ENCODE measurements at regions not wholly inside any gene's neighbourhood (a gene's known extent, or its start where the extent isn't known, plus 50 kb on each side); places are given as distances from the start of the nearest gene placed in this dataset.
"Not testable (repeated sequence)": the region's sequence is repeated elsewhere in the genome, so short reads cannot be mapped to it uniquely, and the experiment has no call there.

DNA sequence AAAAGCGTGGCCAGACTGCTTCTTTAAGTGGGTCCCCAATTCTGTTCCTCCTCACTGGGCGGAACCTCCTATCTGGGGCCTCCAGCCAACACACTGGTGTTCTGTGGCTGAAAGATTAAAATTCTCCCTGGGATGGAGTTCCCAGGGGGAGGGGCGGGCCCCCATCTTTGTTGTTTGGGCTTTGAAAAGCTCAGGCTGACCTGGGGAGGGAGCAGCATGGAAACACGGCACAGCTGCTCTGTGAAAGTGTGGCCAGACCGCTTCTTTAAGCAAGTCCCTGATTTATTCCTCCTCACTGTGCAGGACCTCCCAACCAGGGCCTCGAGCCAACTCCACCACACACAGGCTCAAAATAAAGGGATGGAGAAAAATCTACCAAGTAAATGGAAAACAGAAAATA lies 219.5 kb downstream of the TMEM47 start:
- DNase-seq (ENCODE audit: low spot score) = no peak
- in situ Hi-C loops (cut with HindIII; ENCODE audit: low sequenced_read_pairs) = no loop called here

DNA sequence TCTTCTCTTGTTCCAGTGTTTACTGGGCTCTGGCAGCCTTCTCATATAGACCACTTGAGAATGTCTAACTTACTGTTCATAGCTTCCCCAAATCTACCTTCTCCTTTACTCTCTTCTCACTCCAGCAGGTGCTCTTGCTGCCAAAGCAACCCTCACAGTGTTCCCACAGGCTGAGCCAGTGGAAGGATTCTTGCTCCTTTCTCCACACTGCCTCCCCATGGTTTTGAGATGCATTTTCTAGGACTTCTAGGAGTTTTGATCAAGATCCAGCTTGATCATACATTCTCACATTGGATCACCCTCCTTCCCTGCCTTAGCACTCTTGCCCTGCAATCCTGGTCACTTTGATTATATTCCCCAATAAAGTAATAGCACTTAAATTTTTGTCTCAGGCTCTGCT lies 230.8 kb downstream of the TMEM47 start:
- in situ Hi-C loops (cut with HindIII; ENCODE audit: low sequenced_read_pairs) = no loop called here
- DNase-seq (ENCODE audit: low spot score) = no peak

DNA sequence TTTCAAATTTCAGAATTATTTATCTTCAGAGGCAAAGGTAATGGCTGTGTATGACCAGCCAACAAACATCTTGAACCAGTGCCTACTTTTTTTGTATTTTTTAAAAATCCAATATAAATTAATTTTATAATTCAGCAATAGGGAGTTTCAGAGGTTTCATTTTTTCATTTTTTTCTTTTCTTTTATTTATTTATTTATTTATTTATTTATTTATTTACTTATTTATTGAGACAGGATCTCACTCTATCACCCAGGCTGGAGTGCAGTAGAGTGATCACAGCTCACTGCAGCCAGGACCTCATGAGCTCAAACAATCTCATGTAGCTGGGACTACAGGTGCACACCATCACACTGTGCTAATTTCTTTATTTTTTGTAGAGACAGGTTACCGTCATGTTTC lies 250.5 kb downstream of the TMEM47 start:
- in situ Hi-C loops (cut with HindIII; ENCODE audit: low sequenced_read_pairs) = no loop called here
- no peak for DNase-seq (ENCODE audit: low spot score)

DNA sequence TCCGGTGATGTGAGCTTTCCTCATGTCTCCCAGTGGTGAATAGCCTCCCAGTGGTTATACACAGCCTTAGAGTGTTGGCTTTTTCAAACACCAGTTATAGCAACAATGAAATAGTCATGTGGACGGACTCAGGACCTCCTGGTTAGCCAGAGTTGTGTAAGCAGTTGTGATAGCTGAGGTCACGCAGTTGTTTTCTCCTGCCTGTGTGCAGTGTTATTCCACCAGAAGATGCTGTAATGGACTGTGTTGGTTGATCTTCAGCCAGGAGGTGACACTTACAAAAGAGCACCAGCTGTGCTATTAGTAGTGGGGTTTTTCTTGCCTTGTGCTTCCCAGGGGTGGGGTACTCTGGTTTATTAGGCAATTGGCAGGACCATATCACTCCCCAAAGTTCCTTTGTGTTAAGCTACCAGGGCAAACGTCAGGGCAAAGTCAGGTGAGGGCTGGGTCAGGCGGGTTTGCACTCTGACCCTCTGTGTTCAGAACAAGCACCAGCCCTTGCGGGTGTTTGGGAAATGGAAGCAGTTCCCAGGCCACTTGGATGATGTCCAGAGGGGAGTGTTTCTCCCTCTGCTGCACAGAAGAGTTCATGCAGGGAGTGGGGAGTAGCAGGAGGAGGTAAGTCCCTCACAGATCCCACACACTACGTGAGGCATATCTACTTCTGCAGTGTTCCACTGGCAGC lies 252.6 kb downstream of the TMEM47 start:
- no peak for DNase-seq (ENCODE audit: low spot score)
- in situ Hi-C loops (cut with HindIII; ENCODE audit: low sequenced_read_pairs) = no loop called here

DNA sequence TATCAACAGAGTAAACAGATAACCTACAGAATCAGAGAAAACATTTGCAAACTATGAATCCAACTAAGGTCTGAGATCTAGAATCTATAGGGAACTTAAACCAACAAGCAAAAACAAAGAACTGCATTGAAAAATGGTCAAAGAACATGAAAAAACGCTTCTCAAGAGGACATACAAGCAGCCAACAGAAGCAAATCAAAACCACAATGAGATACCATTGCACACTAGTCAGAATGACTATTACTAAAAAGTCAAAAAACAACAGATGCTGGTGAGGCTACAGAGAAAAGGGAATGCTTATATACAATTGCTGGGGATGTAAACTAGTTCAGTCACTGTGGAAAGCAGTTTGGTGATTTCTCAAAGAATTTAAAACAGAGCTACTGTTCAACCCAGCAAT lies 255.7 kb downstream of the TMEM47 start:
- in situ Hi-C loops (cut with HindIII; ENCODE audit: low sequenced_read_pairs) = no loop called here
- no peak for DNase-seq (ENCODE audit: low spot score)

DNA sequence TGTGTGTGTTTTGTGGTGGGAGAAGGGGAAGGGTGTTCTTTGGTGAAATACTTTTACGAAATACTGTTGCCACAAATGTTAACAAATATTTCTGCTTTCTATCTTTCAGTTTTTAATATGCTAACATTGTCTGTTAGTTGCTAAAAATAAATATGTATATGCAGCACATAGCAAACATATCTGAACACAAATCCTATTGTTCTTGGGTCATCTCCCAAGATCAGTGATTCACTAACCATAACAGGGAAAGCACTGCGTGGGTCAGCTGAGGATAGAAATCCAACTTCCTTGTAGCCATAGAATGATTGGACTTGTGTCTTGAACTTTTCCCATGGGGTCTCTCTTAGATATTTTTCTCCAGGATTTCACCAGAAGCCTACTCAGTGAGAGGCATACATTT lies 250.3 kb upstream of the FAM47A start:
- in situ Hi-C loops (cut with HindIII; ENCODE audit: low sequenced_read_pairs) = no loop called here
- no peak for DNase-seq (ENCODE audit: low spot score)

DNA sequence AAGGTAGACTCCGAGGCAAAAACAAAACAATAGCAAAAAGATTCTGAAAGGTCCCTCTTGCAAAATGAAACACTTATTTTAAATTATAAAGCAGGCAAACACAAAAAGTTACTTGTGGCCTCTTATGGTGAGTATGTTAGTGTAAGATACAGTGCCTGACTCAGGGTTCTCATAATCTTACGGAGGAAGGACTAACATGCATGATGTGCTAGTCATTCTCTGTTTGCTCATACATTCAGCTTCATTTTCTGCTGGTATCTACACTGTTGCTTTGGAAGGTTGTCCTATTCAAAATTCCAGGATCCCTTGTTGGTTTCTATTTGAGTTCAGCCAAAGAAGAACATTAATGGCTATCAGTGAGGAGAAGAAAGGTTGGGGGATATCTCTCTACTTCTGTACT lies 249.1 kb upstream of the FAM47A start:
- in situ Hi-C loops (cut with HindIII; ENCODE audit: low sequenced_read_pairs) = no loop called here
- no peak for DNase-seq (ENCODE audit: low spot score)

DNA sequence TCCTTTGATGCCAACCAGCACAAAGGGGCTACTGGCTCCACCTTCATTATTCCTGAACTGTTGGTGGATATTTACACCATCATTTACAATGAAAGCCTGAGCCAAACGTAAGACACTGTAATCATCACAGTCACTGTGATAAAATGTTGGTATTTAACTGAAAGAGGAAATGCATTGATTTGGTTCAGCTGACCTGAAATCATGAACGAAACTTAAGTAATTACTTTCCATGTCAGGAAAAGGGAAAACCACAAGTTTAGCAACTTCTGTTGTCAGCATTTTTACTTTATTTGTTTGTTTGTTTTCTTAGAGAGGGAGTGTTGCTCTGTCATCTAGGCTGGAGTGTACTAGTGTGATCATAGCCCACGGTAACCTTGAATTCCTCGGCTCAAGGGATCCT lies 247.8 kb upstream of the FAM47A start:
- no peak for DNase-seq (ENCODE audit: low spot score)
- in situ Hi-C loops (cut with HindIII; ENCODE audit: low sequenced_read_pairs) = no loop called here

DNA sequence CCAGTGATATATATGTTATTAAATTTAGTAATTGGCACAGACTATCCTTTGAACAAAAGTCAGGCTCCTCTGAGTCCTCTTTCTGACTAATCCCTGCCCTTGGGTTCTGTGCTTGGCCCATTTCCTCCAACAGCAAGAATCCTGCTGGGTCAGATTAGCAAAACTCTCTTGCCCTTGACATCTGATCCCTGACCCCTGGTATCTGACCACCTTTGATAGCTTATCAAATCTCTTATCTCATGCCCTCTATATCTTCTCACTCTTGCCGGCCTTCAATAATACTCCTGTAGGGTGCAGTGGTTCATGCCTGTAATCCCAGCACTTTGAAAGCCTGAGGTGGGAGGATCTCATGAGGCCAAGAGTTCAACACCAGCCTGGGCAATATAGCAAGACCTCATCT lies 245.5 kb upstream of the FAM47A start:
- DNase-seq (ENCODE audit: low spot score) = no peak
- in situ Hi-C loops (cut with HindIII; ENCODE audit: low sequenced_read_pairs) = no loop called here

DNA sequence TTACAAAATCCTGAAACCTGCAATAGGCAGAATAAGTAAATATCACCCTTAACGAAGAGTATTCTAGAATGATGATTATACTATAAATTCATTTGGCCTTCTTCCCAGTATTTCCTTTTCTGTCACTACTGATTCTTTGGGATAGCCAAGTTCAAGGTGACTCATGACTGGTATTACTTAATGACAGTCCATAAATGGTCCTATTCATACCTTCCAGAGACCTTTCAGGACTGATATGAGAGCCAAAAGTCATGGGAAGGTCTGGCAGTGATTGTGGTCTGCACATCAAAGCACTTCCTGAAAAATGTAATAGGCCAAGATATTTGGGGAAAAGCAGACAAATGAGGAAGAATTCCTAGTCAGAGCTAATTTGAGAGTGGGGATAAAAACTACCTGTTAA lies 239.6 kb upstream of the FAM47A start:
- no peak for DNase-seq (ENCODE audit: low spot score)
- in situ Hi-C loops (cut with HindIII; ENCODE audit: low sequenced_read_pairs) = no loop called here

DNA sequence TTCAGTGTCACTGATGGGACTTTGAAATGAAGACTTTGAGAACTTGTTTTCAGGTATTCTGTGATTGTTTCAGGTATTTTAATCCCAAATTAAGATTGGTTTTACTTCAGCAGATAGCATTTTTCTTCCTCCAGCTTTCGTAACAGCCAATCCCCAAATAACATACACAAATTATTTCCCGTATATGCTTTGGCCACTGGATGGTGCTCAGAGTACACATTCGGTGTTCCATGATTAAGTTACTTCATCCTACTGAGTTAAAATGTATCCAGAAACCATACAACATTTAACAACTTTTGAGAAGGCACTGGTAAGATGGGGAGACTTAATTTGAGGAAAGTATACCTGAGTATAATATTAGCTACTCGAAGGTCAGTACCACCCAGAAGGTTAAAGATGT lies 233.4 kb upstream of the FAM47A start:
- in situ Hi-C loops (cut with HindIII; ENCODE audit: low sequenced_read_pairs) = no loop called here
- no peak for DNase-seq (ENCODE audit: low spot score)

DNA sequence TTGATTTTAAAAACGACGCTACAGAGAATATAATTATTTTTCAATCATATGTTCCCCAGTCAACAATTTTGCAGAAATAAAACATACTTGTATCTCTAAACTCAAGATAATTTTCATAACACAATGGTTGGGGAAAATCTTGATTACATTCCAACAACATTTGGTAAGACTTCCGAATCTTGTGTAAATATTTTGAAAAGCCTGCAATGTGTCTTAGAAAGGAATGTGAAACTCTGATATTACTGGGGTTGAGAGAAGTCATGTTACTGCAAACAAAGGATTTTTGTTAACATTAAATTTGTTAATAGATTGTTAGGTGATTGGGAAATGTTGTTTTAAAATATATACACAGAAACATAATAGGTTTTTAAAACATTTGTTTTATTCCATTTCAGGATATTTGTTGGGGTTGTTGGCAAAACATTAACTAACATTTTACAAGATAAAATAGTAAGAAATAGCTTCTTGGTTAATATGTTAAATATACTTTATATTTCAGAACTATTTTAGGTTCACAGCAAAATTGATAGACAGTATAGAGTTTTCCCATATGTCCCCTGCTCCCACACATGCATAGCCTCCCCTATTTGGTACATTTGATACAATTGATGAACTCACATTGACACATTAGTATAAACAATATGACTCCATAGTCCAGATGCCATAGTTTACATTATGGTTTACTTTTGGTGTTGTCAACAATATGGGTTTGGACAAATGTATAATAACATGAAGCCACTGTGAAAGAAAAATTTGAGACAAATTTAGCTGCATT lies 218.6 kb upstream of the FAM47A start:
- in situ Hi-C loops (cut with HindIII; ENCODE audit: low sequenced_read_pairs) = no loop called here

DNA sequence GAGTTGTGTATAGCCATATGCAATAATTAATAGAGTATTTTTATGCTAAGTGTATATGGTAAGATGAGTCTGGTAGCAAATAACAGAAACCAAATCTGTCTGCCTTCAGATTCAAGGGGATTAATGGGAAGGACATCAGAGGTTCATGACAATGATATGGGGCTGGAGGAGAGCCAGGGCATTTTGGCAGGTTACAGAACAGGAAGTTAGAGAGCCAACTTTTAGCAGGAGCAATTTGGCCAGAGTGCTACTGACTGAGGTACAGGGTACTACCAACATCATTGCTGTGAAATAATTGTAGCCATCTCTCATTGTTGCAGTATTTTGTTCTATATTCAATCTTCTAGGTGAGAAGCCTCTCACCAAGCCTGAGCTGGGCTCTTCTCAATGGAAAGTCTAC lies 210.9 kb upstream of the FAM47A start:
- in situ Hi-C loops (cut with HindIII; ENCODE audit: low sequenced_read_pairs) = no loop called here

More for the DNA sequence above, 218.6 kb upstream of the FAM47A start:
- no peak for DNase-seq (ENCODE audit: low spot score)

DNA sequence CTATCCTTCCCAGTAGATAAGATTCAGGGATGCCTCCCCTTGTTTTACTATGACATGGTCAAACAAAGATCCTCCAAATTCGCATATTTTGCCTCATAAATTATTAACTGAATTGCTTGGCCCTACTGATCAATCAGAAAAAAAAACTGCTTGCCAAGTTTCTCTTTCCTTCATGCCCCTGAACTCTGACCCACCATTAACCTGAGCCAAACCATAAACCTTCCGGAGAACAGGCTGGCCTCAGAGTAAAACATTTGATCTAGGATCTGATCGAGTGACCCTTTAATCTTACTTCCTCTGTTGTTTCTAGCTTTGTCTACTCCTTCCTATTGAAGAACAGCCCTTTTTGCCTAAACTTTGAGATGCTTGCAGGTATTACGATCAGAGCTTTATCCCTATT lies 209.7 kb upstream of the FAM47A start:
- DNase-seq (ENCODE audit: low spot score) = no peak
- in situ Hi-C loops (cut with HindIII; ENCODE audit: low sequenced_read_pairs) = no loop called here

More for the DNA sequence above, 210.9 kb upstream of the FAM47A start:
- DNase-seq (ENCODE audit: low spot score) = no peak

DNA sequence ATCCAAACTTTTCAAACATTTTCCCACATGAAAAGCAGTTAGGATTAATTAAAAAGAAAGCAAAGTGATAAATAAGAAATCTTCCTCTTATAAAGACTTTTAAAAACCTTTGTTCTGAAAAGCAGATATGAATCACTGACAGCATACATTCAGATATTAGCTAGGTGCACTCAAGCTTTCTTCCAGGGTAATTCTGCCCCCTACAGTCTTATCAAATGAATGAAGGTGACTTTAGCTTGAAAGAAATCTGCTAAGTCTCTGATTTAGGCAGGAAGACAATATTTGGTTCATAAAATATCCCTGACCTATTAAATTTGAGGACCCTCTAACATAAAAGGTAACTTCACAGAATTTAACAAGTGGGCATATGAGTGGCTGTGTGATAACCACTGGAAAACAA lies 209.1 kb upstream of the FAM47A start:
- no peak for DNase-seq (ENCODE audit: low spot score)
- in situ Hi-C loops (cut with HindIII; ENCODE audit: low sequenced_read_pairs) = no loop called here

DNA sequence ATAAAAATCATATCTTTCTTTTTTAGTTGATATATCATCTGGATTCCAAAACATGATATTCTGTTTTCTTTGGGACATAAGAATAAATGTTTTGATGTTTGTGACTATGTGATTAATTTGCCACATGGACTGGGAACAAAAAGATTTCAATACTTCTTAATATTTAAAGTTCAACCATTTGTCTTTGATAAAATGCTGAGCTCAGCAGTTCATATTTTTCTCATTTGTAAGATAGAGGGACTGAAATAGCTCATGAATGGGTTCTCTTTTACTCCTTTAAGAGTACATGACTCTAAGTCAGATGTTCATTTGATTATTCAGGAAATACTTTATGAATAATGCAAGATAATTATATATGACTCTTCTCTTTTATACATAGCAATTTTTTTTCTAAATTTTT lies 205.9 kb upstream of the FAM47A start:
- in situ Hi-C loops (cut with HindIII; ENCODE audit: low sequenced_read_pairs) = no loop called here
- DNase-seq (ENCODE audit: low spot score) = no peak

DNA sequence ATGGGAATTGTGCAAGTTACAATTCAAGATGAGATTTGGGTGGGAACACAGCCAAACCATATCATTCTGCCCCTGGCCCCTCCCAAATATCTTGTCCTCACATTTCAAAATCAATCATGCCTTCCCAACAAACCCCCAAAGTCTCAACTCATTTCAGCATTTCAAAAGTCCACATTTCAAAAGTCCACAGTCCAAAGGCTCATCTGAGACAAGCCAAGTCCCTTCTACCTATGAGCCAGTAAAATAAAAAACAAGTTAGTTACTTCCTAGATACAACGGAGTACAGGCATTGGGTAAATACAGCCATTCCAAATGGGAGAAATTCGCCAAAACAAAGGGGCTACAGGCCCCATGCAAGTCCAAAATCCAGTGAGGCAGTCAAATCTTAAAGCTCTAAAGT lies 203.3 kb upstream of the FAM47A start:
- in situ Hi-C loops (cut with HindIII; ENCODE audit: low sequenced_read_pairs); DNase-seq (ENCODE audit: low spot score): not testable (repeated sequence)

DNA sequence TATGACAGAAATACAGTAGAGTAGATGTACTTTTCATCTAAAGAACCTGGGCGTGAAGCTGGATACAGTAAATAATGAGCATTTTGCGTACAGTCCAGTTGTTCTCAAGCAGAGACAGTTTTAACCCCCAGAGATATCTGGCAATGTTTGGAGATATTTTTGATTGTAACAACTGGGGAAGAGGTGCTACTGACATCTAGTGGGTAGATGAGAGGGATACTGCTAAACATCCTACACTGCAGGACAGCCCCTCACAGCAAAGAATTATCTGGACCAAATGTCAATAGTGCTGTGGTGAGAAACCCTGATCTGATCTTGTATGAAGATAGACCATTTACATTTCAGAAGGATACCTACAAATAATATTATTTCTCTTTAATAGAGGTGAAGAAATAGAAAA lies 200.2 kb upstream of the FAM47A start:
- in situ Hi-C loops (cut with HindIII; ENCODE audit: low sequenced_read_pairs) = no loop called here
- DNase-seq (ENCODE audit: low spot score) = no peak

DNA sequence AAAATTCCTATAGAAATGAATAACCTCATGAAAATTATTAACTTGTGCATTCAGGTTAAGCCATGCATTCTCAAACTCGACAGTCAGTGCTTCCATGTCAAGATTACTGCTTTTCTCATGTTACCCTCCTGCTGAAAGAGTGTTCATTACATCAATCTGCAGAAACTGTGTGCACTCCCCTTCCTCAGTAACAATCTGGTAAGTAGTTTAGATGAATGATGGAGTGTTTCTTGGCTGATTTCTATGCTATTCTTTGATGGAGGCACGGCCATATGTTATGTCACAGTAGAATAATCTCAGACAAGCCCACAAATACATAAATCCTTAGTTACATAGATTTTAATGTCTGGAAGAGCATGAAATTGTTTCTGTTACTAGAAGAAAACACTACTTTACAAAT lies 193.3 kb upstream of the FAM47A start:
- in situ Hi-C loops (cut with HindIII; ENCODE audit: low sequenced_read_pairs) = no loop called here
- DNase-seq (ENCODE audit: low spot score) = no peak

DNA sequence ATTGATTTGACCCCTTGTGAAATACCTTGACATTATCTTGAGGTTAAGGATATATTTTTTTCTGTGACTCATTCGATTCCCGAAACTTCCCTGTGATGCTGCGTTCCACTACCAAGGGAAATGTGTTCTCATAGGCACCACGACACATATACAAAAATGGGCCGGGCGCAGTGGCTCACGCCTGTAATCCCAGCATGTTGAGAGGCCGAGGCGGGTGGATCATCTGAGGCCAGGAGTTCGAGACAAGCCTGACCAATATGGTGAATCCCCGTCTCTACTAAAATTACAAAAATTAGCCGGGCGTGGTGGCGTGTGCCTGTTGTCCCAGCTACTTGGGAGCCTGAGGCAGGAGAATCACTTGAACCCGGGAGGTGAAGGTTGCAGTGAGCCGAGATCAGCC lies 188.3 kb upstream of the FAM47A start:
- DNase-seq (ENCODE audit: low spot score); in situ Hi-C loops (cut with HindIII; ENCODE audit: low sequenced_read_pairs): not testable (repeated sequence)

DNA sequence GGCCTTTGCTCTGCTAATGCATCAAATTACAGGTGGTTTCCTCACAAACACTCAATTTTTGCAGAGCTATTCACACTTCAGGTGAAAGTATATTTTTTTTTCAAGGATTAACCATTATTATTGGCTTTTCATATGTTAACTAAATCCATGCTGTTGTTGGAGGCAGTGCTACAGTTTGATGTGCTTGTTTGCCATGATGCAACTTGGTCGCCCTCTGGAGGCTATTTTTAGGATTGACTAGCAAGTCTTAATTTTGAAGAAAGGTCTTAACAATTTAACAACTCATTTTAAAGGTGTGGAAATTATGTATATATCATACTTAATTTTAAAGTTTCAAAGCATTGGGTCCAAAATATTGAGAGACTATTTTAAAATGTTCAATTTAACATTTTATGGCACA lies 168.8 kb upstream of the FAM47A start:
- in situ Hi-C loops (cut with HindIII; ENCODE audit: low sequenced_read_pairs) = no loop called here
- DNase-seq (ENCODE audit: low spot score) = peak; percentile 8

Data from G401 (cell line).